NCI-H526 treated with DMSO at 0.1 percent for 48 hours (cell line): ENCODE measurements at regions not wholly inside any gene's neighbourhood (a gene's known extent, or its start where the extent isn't known, plus 50 kb on each side); places are given as distances from the start of the nearest gene placed in this dataset.
"Not testable (repeated sequence)": the region's sequence is repeated elsewhere in the genome, so short reads cannot be mapped to it uniquely, and the experiment has no call there.

Experiments used
- DNase-seq: peaks from one replicate; lab custom pipeline; 2025; lab: John Stamatoyannopoulos, UW

- not testable (repeated sequence) for DNase-seq
Observed at GRCh38 chr5:102154791-102155605, 141.1 kb downstream of the SLCO4C1 start.

GRCh38 chr5:102154291-102154690 lies 141.8 kb downstream of the SLCO4C1 start:
- no peak for DNase-seq

- DNase-seq: peak; percentile 1
Observed at GRCh38 chr5:102153003-102153759, 142.9 kb downstream of the SLCO4C1 start.

- no peak for DNase-seq
Observed at GRCh38 chr5:102139029-102139428, 157.1 kb downstream of the SLCO4C1 start.

GRCh38 chr5:102138243-102138653 lies 157.8 kb downstream of the SLCO4C1 start:
- no peak for DNase-seq

GRCh38 chr5:102130890-102131289 lies 165.2 kb downstream of the SLCO4C1 start:
- DNase-seq: no peak

GRCh38 chr5:102130386-102130785 lies 165.7 kb downstream of the SLCO4C1 start:
- no peak for DNase-seq

- DNase-seq: no peak
Observed at GRCh38 chr5:102119252-102119651, 176.8 kb downstream of the SLCO4C1 start.

GRCh38 chr5:102115736-102116135 lies 180.3 kb downstream of the SLCO4C1 start:
- DNase-seq: no peak

GRCh38 chr5:102114525-102115069 lies 181.5 kb downstream of the SLCO4C1 start:
- DNase-seq: no peak

- DNase-seq: no peak
Observed at GRCh38 chr5:102107865-102108264, 188.2 kb downstream of the SLCO4C1 start.

GRCh38 chr5:102106599-102106998 lies 189.5 kb downstream of the SLCO4C1 start:
- DNase-seq: no peak

- no peak for DNase-seq
Observed at GRCh38 chr5:102099766-102100331, 196.2 kb downstream of the SLCO4C1 start.

- DNase-seq: not testable (repeated sequence)
Observed at GRCh38 chr5:102099083-102099482, 197.0 kb downstream of the SLCO4C1 start.

GRCh38 chr5:102098606-102099005 lies 197.5 kb downstream of the SLCO4C1 start:
- not testable (repeated sequence) for DNase-seq

GRCh38 chr5:102090770-102091169 lies 205.3 kb downstream of the SLCO4C1 start:
- DNase-seq: no peak

- DNase-seq: no peak
Observed at GRCh38 chr5:102089883-102090282, 206.2 kb downstream of the SLCO4C1 start.

- no peak for DNase-seq
Observed at GRCh38 chr5:102087906-102088305, 208.2 kb downstream of the SLCO4C1 start.

GRCh38 chr5:102080288-102080687 lies 215.8 kb downstream of the SLCO4C1 start:
- no peak for DNase-seq

GRCh38 chr5:102077920-102078319 lies 218.2 kb downstream of the SLCO4C1 start:
- no peak for DNase-seq

- DNase-seq: no peak
Observed at GRCh38 chr5:102069974-102070373, 226.1 kb downstream of the SLCO4C1 start.

GRCh38 chr5:102068870-102069269 lies 227.2 kb downstream of the SLCO4C1 start:
- no peak for DNase-seq

GRCh38 chr5:102049517-102049916 lies 246.6 kb downstream of the SLCO4C1 start:
- DNase-seq: no peak
